ENCODE measurements at regions not wholly inside any gene's neighbourhood (a gene's known extent, or its start where the extent isn't known, plus 50 kb on each side); places are given as distances from the start of the nearest gene placed in this dataset.

DNA sequence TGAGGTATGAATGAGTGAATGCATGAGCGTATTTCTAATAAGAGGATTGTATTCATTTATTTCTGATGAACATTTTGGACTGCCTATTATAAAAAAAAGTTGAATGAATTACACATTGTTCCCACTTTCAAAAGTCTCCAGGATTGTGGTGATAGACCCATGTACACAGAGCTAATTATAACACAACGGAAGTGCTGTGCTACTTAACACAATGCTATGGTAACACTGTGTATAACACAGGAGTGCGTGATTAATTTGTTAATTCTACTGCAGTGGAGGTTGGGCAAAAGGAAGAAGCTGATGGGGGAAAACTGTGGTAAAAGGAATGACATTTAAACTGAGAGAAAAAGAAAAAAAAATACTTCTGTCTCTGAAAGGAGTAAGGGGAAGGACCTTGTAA lies 147.8 kb upstream of the MEF2C start:
- no peaks in the 10 kb centered on the region for H3K36me3 Mint-ChIP-seq (ENCODE audit: low read depth)
- no peaks in the 10 kb centered on the region for H3K27me3 Mint-ChIP-seq
- intact Hi-C loops (cut with micrococcal nuclease) = no loop called here
- H3K4me1 Mint-ChIP-seq (ENCODE audit: low read depth) = no peaks in the 10 kb centered on the region
- peaks cover 16% of the 10 kb centered on the region for H3K9me3 Mint-ChIP-seq
- no peak overlapping the region for H3K4me3 Mint-ChIP-seq
- H3K27ac Mint-ChIP-seq = no peak overlapping the region

- H3K27me3 Mint-ChIP-seq = no peaks in the 10 kb centered on the region
- intact Hi-C loops (cut with micrococcal nuclease) = no loop called here
Observed at GRCh38 chr5:89028595-89029285, 145.8 kb upstream of the MEF2C start.

GRCh38 chr5:89024045-89024444 lies 141.1 kb upstream of the MEF2C start:
- intact Hi-C loops (cut with micrococcal nuclease) = no loop called here
- no peaks in the 10 kb centered on the region for H3K4me1 Mint-ChIP-seq (ENCODE audit: low read depth)
- no peaks in the 10 kb centered on the region for H3K27me3 Mint-ChIP-seq
- no peak overlapping the region for H3K4me3 Mint-ChIP-seq
- no peak overlapping the region for H3K27ac Mint-ChIP-seq
- no peaks in the 10 kb centered on the region for H3K36me3 Mint-ChIP-seq (ENCODE audit: low read depth)
- peaks cover 16% of the 10 kb centered on the region for H3K9me3 Mint-ChIP-seq

More at GRCh38 chr5:89028595-89029285, 145.8 kb upstream of the MEF2C start:
- Mint-ChIP-seq H3K4me3 (no peak overlapping the region), H3K9me3 (peaks cover 16% of the 10 kb centered on the region), H3K27ac (no peak overlapping the region), H3K4me1 (ENCODE audit: low read depth) (no peaks in the 10 kb centered on the region), H3K36me3 (ENCODE audit: low read depth) (no peaks in the 10 kb centered on the region)

DNA sequence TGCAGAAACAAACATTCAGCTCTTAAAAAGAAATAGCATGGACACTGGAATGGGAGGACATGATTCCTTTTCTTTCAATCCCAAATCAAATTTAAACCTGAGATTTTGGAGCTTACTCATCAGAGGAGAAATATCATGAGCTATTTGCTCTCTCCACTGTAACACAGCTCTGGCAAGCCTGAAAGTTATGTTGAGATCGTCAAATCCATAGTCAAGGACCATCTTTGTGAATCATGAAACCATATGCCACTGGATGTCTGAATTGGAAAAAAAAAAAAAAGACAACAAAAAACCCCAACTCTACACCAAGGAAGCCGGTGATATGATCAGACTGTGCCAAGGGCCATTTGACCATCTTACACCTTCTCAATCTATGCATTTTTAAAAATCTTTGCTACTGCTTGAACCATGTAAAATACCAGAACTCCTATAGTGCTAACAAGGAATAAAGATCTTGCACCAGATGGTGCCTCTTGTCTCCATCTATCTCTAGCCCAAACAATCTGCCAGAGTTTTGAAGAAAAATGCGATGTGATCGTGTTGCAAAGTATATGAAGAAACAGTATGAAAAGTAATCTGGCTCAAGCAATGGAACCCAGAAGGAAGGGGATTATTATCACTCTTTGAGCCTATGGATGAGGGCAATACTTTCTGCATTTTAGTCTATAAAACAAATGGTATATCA lies 138.1 kb upstream of the MEF2C start:
- intact Hi-C loops (cut with micrococcal nuclease) = no loop called here
- Mint-ChIP-seq H3K4me1 (ENCODE audit: low read depth) (no peaks in the 10 kb centered on the region), H3K27ac (no peak overlapping the region), H3K27me3 (no peaks in the 10 kb centered on the region), H3K36me3 (ENCODE audit: low read depth) (no peaks in the 10 kb centered on the region), H3K9me3 (no peaks in the 10 kb centered on the region), H3K4me3 (no peak overlapping the region)

- intact Hi-C loops (cut with micrococcal nuclease) = no loop called here
- no peaks in the 10 kb centered on the region for H3K4me1 Mint-ChIP-seq (ENCODE audit: low read depth)
Observed at GRCh38 chr5:89016741-89017303, 133.8 kb upstream of the MEF2C start.

GRCh38 chr5:89015409-89015808 lies 132.4 kb upstream of the MEF2C start:
- no peaks in the 10 kb centered on the region for H3K27me3 Mint-ChIP-seq
- no peak overlapping the region for H3K27ac Mint-ChIP-seq
- H3K9me3 Mint-ChIP-seq = no peaks in the 10 kb centered on the region
- no peaks in the 10 kb centered on the region for H3K36me3 Mint-ChIP-seq (ENCODE audit: low read depth)
- no peak overlapping the region for H3K4me3 Mint-ChIP-seq
- intact Hi-C loops (cut with micrococcal nuclease) = no loop called here
- no peaks in the 10 kb centered on the region for H3K4me1 Mint-ChIP-seq (ENCODE audit: low read depth)

More at GRCh38 chr5:89016741-89017303, 133.8 kb upstream of the MEF2C start:
- Mint-ChIP-seq H3K27ac (no peak overlapping the region), H3K36me3 (ENCODE audit: low read depth) (no peaks in the 10 kb centered on the region), H3K27me3 (no peaks in the 10 kb centered on the region), H3K4me3 (no peak overlapping the region), H3K9me3 (no peaks in the 10 kb centered on the region)

- Mint-ChIP-seq H3K9me3 (no peaks in the 10 kb centered on the region), H3K4me1 (ENCODE audit: low read depth) (no peaks in the 10 kb centered on the region), H3K27ac (no peak overlapping the region), H3K27me3 (no peaks in the 10 kb centered on the region), H3K4me3 (no peak overlapping the region), H3K36me3 (ENCODE audit: low read depth) (no peaks in the 10 kb centered on the region)
- intact Hi-C loops (cut with micrococcal nuclease) = no loop called here
Observed at GRCh38 chr5:89011778-89012711, 129.1 kb upstream of the MEF2C start.

GRCh38 chr5:89010512-89010911 lies 127.5 kb upstream of the MEF2C start:
- Mint-ChIP-seq H3K27me3 (no peaks in the 10 kb centered on the region), H3K4me1 (ENCODE audit: low read depth) (no peaks in the 10 kb centered on the region), H3K9me3 (no peaks in the 10 kb centered on the region), H3K4me3 (no peak overlapping the region), H3K36me3 (ENCODE audit: low read depth) (no peaks in the 10 kb centered on the region), H3K27ac (no peak overlapping the region)
- intact Hi-C loops (cut with micrococcal nuclease) = no loop called here

- H3K27ac Mint-ChIP-seq = no peak overlapping the region
- no peaks in the 10 kb centered on the region for H3K36me3 Mint-ChIP-seq (ENCODE audit: low read depth)
- H3K9me3 Mint-ChIP-seq = peaks cover 9% of the 10 kb centered on the region
- H3K4me1 Mint-ChIP-seq (ENCODE audit: low read depth) = no peaks in the 10 kb centered on the region
- intact Hi-C loops (cut with micrococcal nuclease) = no loop called here
- no peak overlapping the region for H3K4me3 Mint-ChIP-seq
- no peaks in the 10 kb centered on the region for H3K27me3 Mint-ChIP-seq
Observed at GRCh38 chr5:89008291-89008690, 125.3 kb upstream of the MEF2C start.

GRCh38 chr5:89005990-89006389 lies 123.0 kb upstream of the MEF2C start:
- intact Hi-C loops (cut with micrococcal nuclease) = no loop called here
- Mint-ChIP-seq H3K4me3 (no peak overlapping the region), H3K27me3 (no peaks in the 10 kb centered on the region), H3K27ac (no peak overlapping the region), H3K36me3 (ENCODE audit: low read depth) (no peaks in the 10 kb centered on the region), H3K9me3 (peaks cover 9% of the 10 kb centered on the region), H3K4me1 (ENCODE audit: low read depth) (no peaks in the 10 kb centered on the region)

- Mint-ChIP-seq H3K27ac (no peak overlapping the region), H3K4me3 (no peak overlapping the region), H3K4me1 (ENCODE audit: low read depth) (no peaks in the 10 kb centered on the region), H3K9me3 (peaks cover 9% of the 10 kb centered on the region), H3K36me3 (ENCODE audit: low read depth) (no peaks in the 10 kb centered on the region), H3K27me3 (no peaks in the 10 kb centered on the region)
- intact Hi-C loops (cut with micrococcal nuclease) = no loop called here
Observed at GRCh38 chr5:89004379-89004778, 121.4 kb upstream of the MEF2C start.

DNA sequence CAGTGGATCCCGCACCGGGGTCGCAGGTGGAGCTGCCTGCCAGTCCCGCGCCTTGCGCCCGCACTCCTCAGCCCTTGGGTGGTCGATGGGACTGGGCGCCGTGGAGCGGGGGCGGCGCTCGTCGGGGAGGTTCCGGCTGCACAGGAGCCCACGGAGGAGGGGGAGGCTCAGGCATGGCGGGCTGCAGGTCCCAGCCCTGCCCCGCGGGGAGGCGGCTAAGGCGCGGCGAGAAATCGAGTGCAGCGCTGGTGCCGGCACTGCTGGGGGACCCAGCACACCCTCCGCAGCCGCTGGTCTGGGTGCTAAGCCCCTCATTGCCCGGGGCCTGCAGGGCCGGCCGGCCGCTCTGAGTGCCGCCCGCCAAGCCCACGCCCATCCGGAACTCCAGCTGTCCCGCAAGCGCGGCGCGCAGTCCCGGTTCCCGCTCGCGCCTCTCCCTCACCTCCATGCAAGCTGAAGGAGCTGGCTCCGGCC lies 120.6 kb upstream of the MEF2C start:
- H3K4me3 Mint-ChIP-seq = no peak overlapping the region
- H3K27ac Mint-ChIP-seq = no peak overlapping the region
- no peaks in the 10 kb centered on the region for H3K36me3 Mint-ChIP-seq (ENCODE audit: low read depth)
- H3K27me3 Mint-ChIP-seq = no peaks in the 10 kb centered on the region
- peaks cover 9% of the 10 kb centered on the region for H3K9me3 Mint-ChIP-seq
- intact Hi-C loops (cut with micrococcal nuclease) = no loop called here
- H3K4me1 Mint-ChIP-seq (ENCODE audit: low read depth) = no peaks in the 10 kb centered on the region

- Mint-ChIP-seq H3K27me3 (no peaks in the 10 kb centered on the region), H3K27ac (no peak overlapping the region), H3K9me3 (peaks cover 9% of the 10 kb centered on the region), H3K36me3 (ENCODE audit: low read depth) (no peaks in the 10 kb centered on the region), H3K4me1 (ENCODE audit: low read depth) (no peaks in the 10 kb centered on the region), H3K4me3 (no peak overlapping the region)
- intact Hi-C loops (cut with micrococcal nuclease) = no loop called here
Observed at GRCh38 chr5:88999853-89000252, 116.9 kb upstream of the MEF2C start.

DNA sequence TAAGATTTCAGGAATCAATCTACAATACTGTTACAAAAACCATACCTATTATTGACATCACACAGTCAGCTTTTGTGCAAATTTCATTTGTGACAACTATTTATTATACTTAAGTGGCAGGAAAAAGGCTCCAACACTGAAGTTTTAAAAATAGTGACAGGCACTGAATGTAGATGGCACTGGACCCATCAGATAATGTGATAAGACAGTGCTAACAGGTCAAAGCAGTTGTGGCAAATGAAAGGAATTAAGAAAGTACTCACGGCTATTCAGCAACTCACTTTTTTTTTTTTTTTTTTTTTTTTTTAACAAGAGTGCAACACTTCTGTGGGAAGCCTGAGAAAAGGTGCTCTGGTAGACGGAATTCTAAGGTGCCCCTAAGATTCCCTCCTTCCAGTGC lies 115.0 kb upstream of the MEF2C start:
- Mint-ChIP-seq H3K36me3 (ENCODE audit: low read depth) (no peaks in the 10 kb centered on the region), H3K4me3 (no peak overlapping the region), H3K4me1 (ENCODE audit: low read depth) (no peaks in the 10 kb centered on the region), H3K27ac (no peak overlapping the region), H3K27me3 (no peaks in the 10 kb centered on the region), H3K9me3 (no peaks in the 10 kb centered on the region)
- intact Hi-C loops (cut with micrococcal nuclease) = no loop called here
